Ovary (tissue), 7 donors: ENCODE measurements at regions not wholly inside any gene's neighbourhood (a gene's known extent, or its start where the extent isn't known, plus 50 kb on each side); places are given as distances from the start of the nearest gene placed in this dataset.

Source experiments
- DNase-seq, 5 donors: peaks; one replicate each; pipeline ENCODE4 v3.0.0-alpha.2; 2019 to 2020
- H3K27ac ChIP-seq, 2 donors: fragments of 200-600 bp; one replicate each; pipeline versions ENCODE4 v1.5.1 to v1.8.0; 2019 to 2022
- H3K27me3 ChIP-seq: fragments of 200-600 bp; one replicate; pipeline ENCODE4 v1.8.0; 2022
- H3K36me3 ChIP-seq: fragments of 200-600 bp; sonication (generic); one replicate; pipeline ENCODE4 v1.5.1; 2019
- H3K4me1 ChIP-seq: one replicate; pipeline ENCODE4 v1.8.1; 2013; ENCODE audit warnings: mild to moderate bottlenecking, moderate library complexity; ENCODE audit not compliant: insufficient read depth
- H3K4me3 ChIP-seq: fragments of 200-600 bp; sonication (generic); one replicate; pipeline ENCODE4 v1.5.1; 2017
- H3K9me3 ChIP-seq, 2 donors: fragments of 200-600 bp in 1 of 2; sonication (generic) in 1 of 2; one replicate each; pipeline versions ENCODE4 v1.5.1 to v1.8.1; 2013 to 2019; ENCODE audit warnings: mild to moderate bottlenecking in 1 of 2, moderate library complexity in 1 of 2
- EP300 ChIP-seq: sonication (generic); formaldehyde crosslinking; IDR thresholded peaks from one replicate; pipeline ENCODE4 v1.6.1; 2017; ENCODE audit warnings: antibody characterized with exemption
- POLR2A ChIP-seq: fragments of 450-650 bp; IDR thresholded peaks from one replicate; pipeline ENCODE4 v1.6.1; 2017; ENCODE audit warnings: antibody characterized with exemption, mild to moderate bottlenecking, moderate library complexity
- WGBS, 3 donors: extraction: QIAGEN DNeasy Blood & Tissue Kit in 1 of 3; methylation state at CpG; one replicate each; pipeline versions ENCODE4 v1.1.5 to v1.1.7; 2013 to 2017; 5-methylcytosine and 5-hydroxymethylcytosine counted together
- intact Hi-C, 4 donors: fragments of 100-400 bp; cut with DNase I; formaldehyde crosslinking; loops; one replicate each; pipeline versions ENCODE4 v1.11.0 to v1.15.1; 2022 to 2023
- TF ChIP-seq, protein P1 (sequence below), 3 donors: fragments of 450-650 bp in 2 of 3; fragments of 200-600 bp in 1 of 3; IDR thresholded peaks; one replicate each; pipeline versions ENCODE4 v1.5.1 to v1.8.0; 2016 to 2022; ENCODE audit warnings: antibody characterized with exemption in 3 of 3, mild to moderate bottlenecking in 1 of 3
- donor health status: DM: no; HTN: no; CAD: no; lungs with moderate emphysema.
- donor health status: DM: no; HTN: no; CAD: no.
- donor health status: Bipolar disorder and iron deficiency.
- donor health status: DM: no; HTN: no; CAD: no.
- donor health status: DM: yes; HTN: yes; CAD: no.

DNA sequence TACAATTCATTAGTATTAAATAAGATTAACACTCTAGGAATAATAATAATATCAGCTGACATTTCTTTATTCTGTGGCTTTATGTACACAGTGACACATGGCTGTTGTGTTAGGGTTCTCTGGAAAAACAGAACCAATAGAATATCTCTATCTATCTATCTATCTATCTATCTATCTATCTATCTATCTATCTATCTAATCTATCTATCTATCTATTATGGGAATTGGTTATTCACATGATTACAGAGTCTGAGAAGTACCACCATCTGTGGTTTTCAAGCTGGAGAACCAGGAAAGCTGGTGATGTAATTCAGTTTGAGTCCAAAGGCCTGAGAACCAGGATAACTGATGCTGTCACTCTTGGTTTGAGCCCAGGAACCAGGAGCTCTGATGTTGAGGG, 194.1 kb upstream of the MTPN start:
- Histone ChIP-seq H3K4me1 (no peaks in the 10 kb centered on the region), H3K36me3 (no peaks in the 10 kb centered on the region), H3K27me3 (no peaks in the 10 kb centered on the region), H3K9me3 (no peaks in the 10 kb centered on the region), H3K4me3 (no peak overlapping the region), H3K27ac (no peak overlapping the region)
- DNase-seq, result no peak
- intact Hi-C loops, result no loop called here
- TF ChIP-seq EP300 (no peak), POLR2A (no peak)
- TF ChIP-seq, protein P1, sequence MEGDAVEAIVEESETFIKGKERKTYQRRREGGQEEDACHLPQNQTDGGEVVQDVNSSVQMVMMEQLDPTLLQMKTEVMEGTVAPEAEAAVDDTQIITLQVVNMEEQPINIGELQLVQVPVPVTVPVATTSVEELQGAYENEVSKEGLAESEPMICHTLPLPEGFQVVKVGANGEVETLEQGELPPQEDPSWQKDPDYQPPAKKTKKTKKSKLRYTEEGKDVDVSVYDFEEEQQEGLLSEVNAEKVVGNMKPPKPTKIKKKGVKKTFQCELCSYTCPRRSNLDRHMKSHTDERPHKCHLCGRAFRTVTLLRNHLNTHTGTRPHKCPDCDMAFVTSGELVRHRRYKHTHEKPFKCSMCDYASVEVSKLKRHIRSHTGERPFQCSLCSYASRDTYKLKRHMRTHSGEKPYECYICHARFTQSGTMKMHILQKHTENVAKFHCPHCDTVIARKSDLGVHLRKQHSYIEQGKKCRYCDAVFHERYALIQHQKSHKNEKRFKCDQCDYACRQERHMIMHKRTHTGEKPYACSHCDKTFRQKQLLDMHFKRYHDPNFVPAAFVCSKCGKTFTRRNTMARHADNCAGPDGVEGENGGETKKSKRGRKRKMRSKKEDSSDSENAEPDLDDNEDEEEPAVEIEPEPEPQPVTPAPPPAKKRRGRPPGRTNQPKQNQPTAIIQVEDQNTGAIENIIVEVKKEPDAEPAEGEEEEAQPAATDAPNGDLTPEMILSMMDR (IDR thresholded peaks at IDR 0.05), result no peak

DNA sequence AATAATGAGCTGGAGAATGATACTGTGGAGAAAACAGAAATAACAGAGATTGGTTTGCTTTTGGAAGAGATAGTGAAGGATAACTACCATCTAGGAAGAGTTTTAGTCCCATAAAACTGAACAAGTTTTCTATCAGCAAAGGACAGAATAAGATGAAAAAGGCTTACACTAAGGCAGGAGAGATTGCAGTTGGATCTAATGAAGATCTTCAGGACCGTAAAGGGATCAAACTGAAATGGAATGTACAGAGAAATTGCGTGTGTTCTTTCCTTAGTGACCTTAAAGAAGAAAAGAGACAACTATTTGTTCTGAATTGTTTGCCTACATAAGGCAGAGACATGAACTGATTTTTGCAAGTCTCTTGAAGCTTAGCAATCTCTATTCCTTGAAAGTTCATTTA, 191.7 kb upstream of the MTPN start:
- intact Hi-C loops, result no loop called here
- no peaks in the 10 kb centered on the region for H3K9me3 ChIP-seq
- H3K27ac ChIP-seq, result no peak overlapping the region
- 40 to 51% (median 45%) methylated on average over 2 of the region's 2 CpGs for WGBS, 3 donors
- no peak for TF ChIP-seq EP300
- TF ChIP-seq POLR2A, result no peak
- TF ChIP-seq, protein P1 (IDR thresholded peaks at IDR 0.05), result no peak
- H3K36me3 ChIP-seq, result no peaks in the 10 kb centered on the region
- H3K4me3 ChIP-seq, result no peak overlapping the region
- H3K27me3 ChIP-seq, result no peaks in the 10 kb centered on the region
- H3K4me1 ChIP-seq, result no peaks in the 10 kb centered on the region
- DNase-seq, result no peak

DNA sequence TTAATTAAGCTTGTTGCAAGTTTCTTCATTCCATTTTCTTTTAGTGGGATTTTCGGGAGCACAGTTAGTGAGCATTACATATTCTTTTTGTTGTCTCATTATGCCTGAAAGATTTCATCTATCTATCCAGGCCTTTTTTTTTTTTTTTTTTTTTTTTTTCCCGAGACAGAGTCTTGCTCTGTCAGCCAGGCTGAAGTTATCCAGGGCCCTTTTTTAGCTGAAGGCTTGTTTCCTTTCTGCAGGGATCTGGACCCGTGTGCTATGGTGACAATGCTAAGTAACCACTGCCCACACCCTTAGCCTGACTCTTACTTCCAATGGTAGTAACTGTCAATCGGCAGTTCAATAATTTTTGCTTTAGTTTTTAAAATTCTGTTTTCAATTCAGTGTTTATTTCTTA, 190.8 kb upstream of the MTPN start:
- Histone ChIP-seq H3K4me3 (no peak overlapping the region), H3K4me1 (no peaks in the 10 kb centered on the region), H3K9me3 (no peaks in the 10 kb centered on the region), H3K27ac (no peak overlapping the region), H3K36me3 (no peaks in the 10 kb centered on the region), H3K27me3 (no peaks in the 10 kb centered on the region)
- intact Hi-C loops, result no loop called here
- no peak for DNase-seq
- WGBS, 3 donors, result 63 to 71% (median 65%) methylated on average over 4 of the region's 4 CpGs
- TF ChIP-seq, protein P1 (IDR thresholded peaks at IDR 0.05), result no peak
- TF ChIP-seq POLR2A (no peak), EP300 (no peak)

DNA sequence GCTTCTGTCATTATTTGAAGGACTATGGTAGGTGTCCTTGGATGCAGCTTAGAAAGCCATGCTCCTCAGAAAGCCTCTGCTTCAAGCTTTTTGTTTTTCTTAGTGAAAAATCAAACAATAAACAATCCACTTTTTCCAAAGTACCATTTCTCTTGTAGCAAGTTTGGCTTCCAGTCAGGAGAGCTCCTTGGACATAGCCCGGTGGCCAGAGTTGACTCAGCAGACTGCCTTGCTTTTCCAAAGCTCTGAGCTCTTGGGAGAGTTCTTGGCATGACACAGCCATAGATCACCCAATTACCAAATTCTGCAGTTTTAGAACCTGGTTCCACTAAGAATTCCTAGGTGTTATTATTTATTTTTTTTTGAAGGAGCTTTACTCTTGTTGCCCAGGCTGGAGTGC, 189.4 kb upstream of the MTPN start:
- intact Hi-C loops, result no loop called here
- no peaks in the 10 kb centered on the region for H3K9me3 ChIP-seq
- H3K4me3 ChIP-seq, result no peak overlapping the region
- no peak for DNase-seq
- no peaks in the 10 kb centered on the region for H3K36me3 ChIP-seq
- no peak for TF ChIP-seq EP300
- TF ChIP-seq POLR2A, result no peak
- TF ChIP-seq, protein P1 (IDR thresholded peaks at IDR 0.05), result no peak
- H3K4me1 ChIP-seq, result no peaks in the 10 kb centered on the region
- H3K27me3 ChIP-seq, result no peaks in the 10 kb centered on the region
- no peak overlapping the region for H3K27ac ChIP-seq
- 0 to 20% (median 18%) methylated on average over 1 of the region's 1 CpG for WGBS, 3 donors

DNA sequence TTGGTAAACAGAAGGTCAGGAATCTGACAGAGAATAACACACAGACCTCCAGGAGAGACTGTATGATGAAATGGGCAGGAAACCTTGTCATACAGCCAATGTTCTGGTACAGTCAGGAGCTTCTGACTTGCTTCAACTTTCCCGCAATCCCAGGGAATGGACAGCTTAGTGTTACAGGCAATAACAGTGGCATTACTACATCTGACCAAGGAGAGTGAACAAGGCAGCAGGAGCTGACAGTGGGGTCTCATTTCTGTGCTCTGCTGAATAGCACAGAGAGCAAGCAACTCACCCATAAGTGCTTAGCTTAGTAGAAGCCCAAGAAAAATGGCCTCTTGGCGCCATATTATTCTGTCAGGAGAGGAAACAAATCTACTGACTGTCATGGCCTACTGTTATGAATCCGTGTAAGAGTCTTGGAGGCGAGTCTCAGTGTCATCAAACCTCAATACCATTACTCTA, 186.2 kb upstream of the MTPN start:
- H3K4me3 ChIP-seq, result no peak overlapping the region
- 86 to 97% (median 95%) methylated on average over 4 of the region's 4 CpGs for whole genome bisulfite sequencing, 3 donors
- DNase-seq, result no peak
- TF ChIP-seq POLR2A, result no peak
- no peak for TF ChIP-seq EP300
- TF ChIP-seq, protein P1 (IDR thresholded peaks at IDR 0.05), result no peak
- H3K36me3 ChIP-seq, result no peaks in the 10 kb centered on the region
- H3K9me3 ChIP-seq, result no peaks in the 10 kb centered on the region
- H3K27ac ChIP-seq, result no peak overlapping the region
- no peaks in the 10 kb centered on the region for H3K27me3 ChIP-seq
- H3K4me1 ChIP-seq, result no peaks in the 10 kb centered on the region
- intact Hi-C loops, result no loop called here
